NCI-H146 treated with DMSO at 0.1 percent for 48 hours (cell line): ENCODE measurements at regions not wholly inside any gene's neighbourhood (a gene's known extent, or its start where the extent isn't known, plus 50 kb on each side); places are given as distances from the start of the nearest gene placed in this dataset.

Experiments
- DNase-seq: peaks from one replicate; lab custom pipeline; 2025; ENCODE audit not compliant: unreplicated experiment; lab: John Stamatoyannopoulos, UW

- DNase-seq, result no peak
Measured at GRCh38 chr5:147162740-147163139, 72.1 kb upstream of the STK32A start.

DNA sequence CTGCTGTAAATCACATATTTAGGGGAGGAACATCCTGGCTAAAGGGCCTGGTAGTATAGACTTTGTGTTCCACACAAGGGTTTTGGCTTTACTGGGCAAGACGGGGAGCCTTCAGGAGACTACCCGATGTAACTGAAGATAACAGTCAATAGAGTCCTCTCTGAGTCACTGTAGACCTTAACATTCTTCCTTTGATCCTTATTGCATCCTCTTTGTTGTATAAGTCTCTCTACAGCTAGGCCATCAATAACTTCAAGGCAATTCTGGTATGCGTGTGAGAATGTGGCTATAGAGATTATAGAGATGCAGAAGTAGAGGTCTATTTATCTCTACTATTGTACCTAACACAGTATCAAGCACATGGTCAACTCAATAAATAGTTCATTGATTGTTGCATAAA is 67.3 kb upstream of the STK32A start:
- no peak for DNase-seq

GRCh38 chr5:147168578-147169327 is 66.1 kb upstream of the STK32A start:
- DNase-seq, result no peak

GRCh38 chr5:147169399-147169798 is 65.4 kb upstream of the STK32A start:
- DNase-seq, result no peak

DNA sequence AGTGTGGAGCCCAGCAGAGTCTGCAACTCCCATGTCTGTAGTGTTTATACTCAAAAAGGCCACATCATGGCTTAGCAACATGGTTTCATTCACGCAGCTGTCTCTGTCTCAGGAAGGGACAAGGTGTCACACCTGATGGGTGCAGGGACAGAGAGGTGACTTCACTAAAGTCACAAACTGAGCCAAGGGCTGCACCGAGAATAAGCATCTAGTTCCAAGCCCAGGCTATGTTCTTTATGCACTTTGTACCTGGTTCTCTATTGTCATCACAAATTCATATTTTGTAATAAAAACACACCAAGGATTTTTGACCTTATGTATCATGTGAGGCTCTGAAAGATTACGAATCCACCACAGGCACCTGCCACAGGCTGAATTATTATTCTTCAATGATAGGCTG is 64.9 kb upstream of the STK32A start:
- no peak for DNase-seq

DNA sequence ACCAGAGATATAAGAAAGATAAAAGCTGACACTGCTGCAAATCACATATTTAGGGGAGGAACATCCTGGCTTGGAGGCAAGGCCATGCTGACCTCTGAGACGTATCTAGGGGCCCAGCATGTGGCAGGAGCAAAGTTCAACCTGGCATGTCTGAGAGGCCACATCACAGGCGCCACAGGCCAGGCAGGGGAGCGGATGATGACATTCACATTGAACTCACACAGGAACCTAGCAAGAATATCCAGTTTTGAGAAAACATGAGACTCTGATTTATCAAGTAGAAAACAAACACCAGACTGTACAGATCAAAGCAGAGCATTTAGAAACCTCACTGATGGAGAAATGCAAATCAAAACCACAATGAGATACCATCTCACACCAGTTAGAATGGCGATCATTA is 64.2 kb upstream of the STK32A start:
- DNase-seq, result peak; percentile 39

GRCh38 chr5:147174671-147175265 is 60.1 kb upstream of the STK32A start:
- no peak for DNase-seq

DNA sequence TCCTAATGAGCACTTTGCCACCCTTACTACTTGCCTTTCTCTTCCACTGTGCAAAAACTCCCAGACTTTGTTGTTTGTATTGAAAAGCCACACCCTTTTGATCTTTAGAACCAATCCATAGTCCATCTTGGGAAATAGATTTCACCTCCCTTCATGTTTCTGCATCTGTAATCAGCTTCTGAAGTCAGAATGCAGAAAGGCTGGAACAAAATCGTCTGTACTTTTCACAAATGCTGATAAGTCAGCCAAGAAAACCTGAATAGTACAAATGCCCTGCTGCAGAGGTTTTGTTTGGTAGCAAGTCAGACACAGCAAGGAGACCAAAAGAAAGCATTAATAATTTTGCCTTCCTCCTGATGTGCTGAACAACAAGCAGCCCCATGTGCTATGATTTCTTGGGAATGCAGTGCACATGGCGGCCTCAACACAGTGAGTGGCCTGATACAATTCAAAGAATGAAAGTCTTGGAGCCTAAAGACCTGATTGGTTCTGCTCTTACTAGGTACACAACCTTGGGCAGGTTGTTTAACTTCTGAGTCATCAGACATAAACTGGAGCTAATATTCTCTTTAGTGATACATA is 59.2 kb upstream of the STK32A start:
- DNase-seq, result no peak

DNA sequence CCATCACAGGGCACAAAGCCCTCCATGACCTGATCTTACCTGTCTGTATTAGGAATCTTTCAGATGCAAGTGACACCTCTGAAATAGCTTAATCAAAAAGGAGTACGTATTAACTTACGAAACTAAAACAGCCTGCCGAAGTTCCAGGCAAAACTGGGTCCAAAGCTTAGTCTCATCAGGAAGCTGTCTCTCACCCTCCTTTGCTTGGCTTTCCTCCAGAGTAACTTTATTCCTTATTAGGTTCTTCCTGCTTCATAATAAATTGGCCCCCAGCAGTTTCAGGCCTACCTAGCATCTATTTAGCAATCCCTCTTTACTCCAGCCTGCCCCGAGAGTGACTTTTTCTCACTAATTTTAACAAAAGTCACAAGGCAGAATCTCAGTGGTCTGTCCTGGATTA is 58.4 kb upstream of the STK32A start:
- no peak for DNase-seq

DNA sequence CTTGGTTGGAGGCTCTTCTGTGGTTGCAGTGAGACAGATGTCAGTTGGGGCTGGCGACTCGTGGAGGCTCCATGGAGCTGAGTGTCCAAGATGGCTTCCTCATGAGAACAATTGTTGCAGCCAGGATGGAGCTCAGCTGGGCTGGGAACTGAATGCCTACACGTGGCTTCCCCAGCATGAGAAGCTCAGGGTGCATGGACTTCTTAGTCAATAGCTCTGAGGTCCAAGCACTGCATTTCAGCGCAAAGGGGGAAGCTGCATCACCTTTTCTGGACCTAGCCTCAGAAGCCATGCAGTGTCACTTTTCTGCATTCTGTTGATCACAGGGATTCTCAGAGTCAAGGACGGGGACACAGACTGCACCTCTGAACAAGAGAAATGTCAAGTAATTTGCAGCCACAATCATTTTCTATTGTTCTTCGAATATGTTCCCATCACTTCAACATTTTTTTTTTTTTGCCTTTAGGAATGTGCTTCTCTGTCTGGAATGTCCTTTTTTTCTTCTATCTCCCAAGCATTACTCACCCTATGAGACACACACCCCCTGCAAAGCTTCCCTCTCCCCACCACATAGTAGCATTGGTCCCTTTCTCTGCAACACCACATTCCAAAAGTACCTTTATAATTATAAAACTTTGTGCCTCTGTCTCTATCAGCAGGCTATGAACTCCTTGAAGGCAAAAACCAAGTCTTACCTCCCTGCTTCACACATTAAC is 57.5 kb upstream of the STK32A start:
- DNase-seq, result no peak

GRCh38 chr5:147179562-147180147 is 55.2 kb upstream of the STK32A start:
- no peak for DNase-seq

GRCh38 chr5:147180751-147181150 is 54.1 kb upstream of the STK32A start:
- no peak for DNase-seq
